Liver (tissue), 8 donors: ENCODE measurements at regions not wholly inside any gene's neighbourhood (a gene's known extent, or its start where the extent isn't known, plus 50 kb on each side); places are given as distances from the start of the nearest gene placed in this dataset.

Experiments
- DNase-seq: peaks from one replicate; pipeline ENCODE4 v3.0.0-alpha.2; 2017; ENCODE audit warnings: low spot score
- H3K27ac ChIP-seq, 2 donors: one replicate each; pipeline ENCODE4 v1.7.0; 2013; ENCODE audit warnings: inconsistent platforms in 2 of 2, low read length in 2 of 2, control low read depth in 1 of 2, low read depth in 1 of 2, mild to moderate bottlenecking in 1 of 2
- H3K27me3 ChIP-seq, 4 donors: one replicate each; pipeline versions ENCODE4 v1.6.1 to v1.7.0; 2013; ENCODE audit warnings: low read length in 3 of 4, inconsistent platforms in 1 of 4, mild to moderate bottlenecking in 1 of 4, moderate library complexity in 1 of 4; ENCODE audit not compliant: control insufficient read depth in 4 of 4, insufficient read depth in 4 of 4
- H3K36me3 ChIP-seq, 4 donors: one replicate each; pipeline versions ENCODE4 v1.6.1 to v1.7.0; 2013; ENCODE audit warnings: low read length in 3 of 4, mild to moderate bottlenecking in 3 of 4, low read depth in 1 of 4, moderate library complexity in 1 of 4; ENCODE audit not compliant: control insufficient read depth in 4 of 4, insufficient read depth in 3 of 4
- H3K4me1 ChIP-seq, 4 donors: one replicate each; pipeline versions ENCODE4 v1.6.1 to v1.7.0; 2013; ENCODE audit warnings: low read length in 3 of 4, mild to moderate bottlenecking in 3 of 4, moderate library complexity in 1 of 4; ENCODE audit not compliant: control insufficient read depth in 4 of 4, insufficient read depth in 4 of 4
- H3K4me3 ChIP-seq, 3 donors: one replicate each; pipeline versions ENCODE4 v1.6.1 to v1.7.0; 2013; ENCODE audit warnings: low read length in 3 of 3, control low read depth in 1 of 3, low read depth in 1 of 3, mild to moderate bottlenecking in 1 of 3
- H3K9ac ChIP-seq, 2 donors: one replicate each; pipeline ENCODE4 v1.7.0; 2013; ENCODE audit warnings: low read length in 2 of 2, mild to moderate bottlenecking in 2 of 2, moderate library complexity in 2 of 2, control low read depth in 1 of 2, low read depth in 1 of 2
- H3K9me3 ChIP-seq, 4 donors: one replicate each; pipeline versions ENCODE4 v1.6.1 to v1.7.0; 2013; ENCODE audit warnings: low read length in 3 of 4; ENCODE audit not compliant: control insufficient read depth in 4 of 4
- EGR1 ChIP-seq, 2 donors: IDR thresholded peaks; 2 replicates each; pipeline ENCODE4 v1.6.1; 2016 to 2018; ENCODE audit warnings: antibody characterized with exemption in 2 of 2, low read depth in 2 of 2
- FOXA1 ChIP-seq: IDR thresholded peaks from 2 replicates; pipeline ENCODE4 v1.6.1; 2016; ENCODE audit warnings: antibody characterized with exemption
- FOXA2 ChIP-seq: IDR thresholded peaks from 2 replicates; pipeline ENCODE4 v1.6.1; 2016; ENCODE audit warnings: antibody characterized with exemption
- GABPA ChIP-seq, 2 donors: IDR thresholded peaks in 1 of 2; conservative IDR thresholded peaks in 1 of 2; 2 replicates each; pipeline ENCODE4 v1.6.1; 2016; ENCODE audit warnings: antibody characterized with exemption in 2 of 2, mild to moderate bottlenecking in 1 of 2, moderate library complexity in 1 of 2
- HNF4A ChIP-seq, 2 donors: conservative IDR thresholded peaks; 2 replicates each; pipeline ENCODE4 v1.6.1; 2016; ENCODE audit warnings: antibody characterized with exemption in 2 of 2, mild to moderate bottlenecking in 2 of 2
- HNF4G ChIP-seq: IDR thresholded peaks from 2 replicates; pipeline ENCODE4 v1.6.1; 2016; ENCODE audit warnings: antibody characterized with exemption
- JUND ChIP-seq, 2 donors: IDR thresholded peaks; 2 replicates each; pipeline ENCODE4 v1.6.1; 2016; ENCODE audit warnings: antibody characterized with exemption in 2 of 2
- NR2F2 ChIP-seq: IDR thresholded peaks from 2 replicates; pipeline ENCODE4 v1.6.1; 2016; ENCODE audit warnings: antibody characterized with exemption
- RAD21 ChIP-seq, 2 donors: IDR thresholded peaks; 2 replicates each; pipeline ENCODE4 v1.6.1; 2016; ENCODE audit warnings: antibody characterized with exemption in 2 of 2, mild to moderate bottlenecking in 2 of 2
- RXRA ChIP-seq, 2 donors: IDR thresholded peaks; 2 replicates each; pipeline ENCODE4 v1.6.1; 2017 to 2018; ENCODE audit warnings: antibody characterized with exemption in 2 of 2, mild to moderate bottlenecking in 1 of 2
- SP1 ChIP-seq: IDR thresholded peaks from 2 replicates; pipeline ENCODE4 v1.6.1; 2018; ENCODE audit warnings: antibody characterized with exemption, mild to moderate bottlenecking
- TAF1 ChIP-seq: conservative IDR thresholded peaks from 2 replicates; pipeline ENCODE4 v1.6.1; 2016; ENCODE audit warnings: antibody characterized with exemption, mild to moderate bottlenecking
- YY1 ChIP-seq: IDR thresholded peaks from 2 replicates; pipeline ENCODE4 v1.6.1; 2016; ENCODE audit warnings: antibody characterized with exemption, mild to moderate bottlenecking
- WGBS: extraction: QIAGEN DNeasy Blood & Tissue Kit; methylation state at CpG from one replicate; pipeline ENCODE4 v1.1.7; 2013; 5-methylcytosine and 5-hydroxymethylcytosine counted together
- TF ChIP-seq, protein P1 (sequence below): IDR thresholded peaks from 2 replicates; pipeline ENCODE4 v1.6.1; 2016; ENCODE audit warnings: antibody characterized with exemption
- TF ChIP-seq, protein P2 (sequence below): IDR thresholded peaks from 2 replicates; pipeline ENCODE4 v1.6.1; 2016; ENCODE audit warnings: antibody characterized with exemption
- TF ChIP-seq, protein P3 (sequence below): IDR thresholded peaks from 2 replicates; pipeline ENCODE4 v1.6.1; 2016; ENCODE audit warnings: antibody characterized with exemption, mild to moderate bottlenecking
- TF ChIP-seq, protein P4 (sequence below): fragments of 150-350 bp; IDR thresholded peaks from 2 replicates; pipeline ENCODE4 v1.5.1; 2017; ENCODE audit warnings: improper control_type of control experiment, low read depth, low read length; ENCODE audit not compliant: missing input control
- donor health status: healthy.
- donor health status: healthy.
- donor health status: healthy.
- donor health status: healthy.
- donor health status: healthy.

DNA sequence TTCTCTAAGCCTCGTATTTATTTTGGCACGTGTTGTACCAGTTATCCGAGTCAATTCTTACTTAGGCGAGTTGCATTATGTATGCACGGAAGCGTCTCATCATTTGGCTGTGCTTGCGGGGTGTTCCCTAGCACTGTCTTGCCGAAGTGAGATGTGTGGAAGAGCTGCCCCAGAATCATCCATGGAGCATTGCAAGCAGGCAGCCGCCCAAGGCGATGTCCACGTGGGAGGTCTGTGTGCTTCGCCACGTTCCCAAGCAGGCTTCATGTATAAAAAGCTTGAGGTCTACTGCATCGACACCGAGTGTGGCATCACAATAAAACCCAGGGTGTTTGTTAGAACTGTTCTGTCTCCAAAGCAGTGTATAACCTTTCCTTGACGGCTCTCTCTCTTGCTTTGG is 849.9 kb downstream of the DCDC2C start:
- Histone ChIP-seq H3K27me3 (no peaks in the 10 kb centered on the region), H3K36me3 (no peaks in the 10 kb centered on the region), H3K4me3 (no peak overlapping the region), H3K9ac (no peak overlapping the region), H3K27ac (no peak overlapping the region), H3K9me3 (no peaks in the 10 kb centered on the region), H3K4me1 (no peaks in the 10 kb centered on the region)
- DNase-seq = no peak
- WGBS = 82% methylated on average over 16 of the region's 16 CpGs
- TF ChIP-seq FOXA1 = no peak
- TF ChIP-seq, protein P1, sequence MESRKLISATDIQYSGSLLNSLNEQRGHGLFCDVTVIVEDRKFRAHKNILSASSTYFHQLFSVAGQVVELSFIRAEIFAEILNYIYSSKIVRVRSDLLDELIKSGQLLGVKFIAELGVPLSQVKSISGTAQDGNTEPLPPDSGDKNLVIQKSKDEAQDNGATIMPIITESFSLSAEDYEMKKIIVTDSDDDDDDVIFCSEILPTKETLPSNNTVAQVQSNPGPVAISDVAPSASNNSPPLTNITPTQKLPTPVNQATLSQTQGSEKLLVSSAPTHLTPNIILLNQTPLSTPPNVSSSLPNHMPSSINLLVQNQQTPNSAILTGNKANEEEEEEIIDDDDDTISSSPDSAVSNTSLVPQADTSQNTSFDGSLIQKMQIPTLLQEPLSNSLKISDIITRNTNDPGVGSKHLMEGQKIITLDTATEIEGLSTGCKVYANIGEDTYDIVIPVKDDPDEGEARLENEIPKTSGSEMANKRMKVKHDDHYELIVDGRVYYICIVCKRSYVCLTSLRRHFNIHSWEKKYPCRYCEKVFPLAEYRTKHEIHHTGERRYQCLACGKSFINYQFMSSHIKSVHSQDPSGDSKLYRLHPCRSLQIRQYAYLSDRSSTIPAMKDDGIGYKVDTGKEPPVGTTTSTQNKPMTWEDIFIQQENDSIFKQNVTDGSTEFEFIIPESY = no peak

DNA sequence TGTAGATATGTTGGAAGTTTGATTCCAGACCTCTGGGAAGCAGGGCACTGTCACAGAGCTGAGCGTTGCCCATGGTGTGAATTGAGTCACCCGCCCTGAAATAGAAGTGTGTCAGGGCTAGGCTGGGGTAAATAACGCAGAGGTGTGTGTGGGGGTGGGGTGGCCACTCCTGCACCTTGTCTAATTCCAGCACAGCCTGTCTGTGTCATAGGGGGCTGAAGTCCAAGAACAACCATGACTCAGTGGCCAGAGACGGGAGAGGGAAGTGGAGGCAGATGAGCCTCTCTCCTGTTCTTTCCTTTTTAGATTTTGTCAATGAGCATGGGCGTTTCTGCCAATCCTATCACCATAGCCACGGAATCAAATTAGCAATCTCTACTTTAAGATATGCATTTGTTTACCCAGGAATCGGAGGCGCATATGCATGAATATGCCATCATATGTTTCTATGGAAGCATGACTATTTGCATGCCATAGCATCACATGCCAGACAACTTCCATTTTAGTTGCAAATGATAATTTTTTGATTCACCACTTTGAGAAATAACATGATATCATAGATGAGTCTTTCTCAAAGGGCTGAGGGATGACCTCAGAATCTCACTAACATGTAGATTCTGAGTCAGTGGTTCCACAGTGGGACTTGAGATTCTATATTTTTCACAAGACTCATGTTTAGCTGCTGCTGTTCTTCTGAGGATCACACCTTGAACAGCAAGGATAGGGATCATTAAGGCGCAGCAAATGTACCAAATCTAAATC is 852.9 kb downstream of the DCDC2C start:
- H3K4me3 ChIP-seq = no peak overlapping the region
- no peaks in the 10 kb centered on the region for H3K36me3 ChIP-seq
- TF ChIP-seq, protein P2, sequence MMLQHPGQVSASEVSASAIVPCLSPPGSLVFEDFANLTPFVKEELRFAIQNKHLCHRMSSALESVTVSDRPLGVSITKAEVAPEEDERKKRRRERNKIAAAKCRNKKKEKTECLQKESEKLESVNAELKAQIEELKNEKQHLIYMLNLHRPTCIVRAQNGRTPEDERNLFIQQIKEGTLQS = no peak
- TF ChIP-seq NR2F2 (no peak), JUND (IDR thresholded peaks at IDR 0.05) (no peak), EGR1 (IDR thresholded peaks at IDR 0.05; ENCODE audit: low read depth in 2 of 2) (no peak), GABPA (IDR thresholded peaks at IDR 0.05 in 1 of 2, conservative IDR thresholded peaks at IDR 0.05 in 1 of 2) (no peak)
- TF ChIP-seq, protein P3, sequence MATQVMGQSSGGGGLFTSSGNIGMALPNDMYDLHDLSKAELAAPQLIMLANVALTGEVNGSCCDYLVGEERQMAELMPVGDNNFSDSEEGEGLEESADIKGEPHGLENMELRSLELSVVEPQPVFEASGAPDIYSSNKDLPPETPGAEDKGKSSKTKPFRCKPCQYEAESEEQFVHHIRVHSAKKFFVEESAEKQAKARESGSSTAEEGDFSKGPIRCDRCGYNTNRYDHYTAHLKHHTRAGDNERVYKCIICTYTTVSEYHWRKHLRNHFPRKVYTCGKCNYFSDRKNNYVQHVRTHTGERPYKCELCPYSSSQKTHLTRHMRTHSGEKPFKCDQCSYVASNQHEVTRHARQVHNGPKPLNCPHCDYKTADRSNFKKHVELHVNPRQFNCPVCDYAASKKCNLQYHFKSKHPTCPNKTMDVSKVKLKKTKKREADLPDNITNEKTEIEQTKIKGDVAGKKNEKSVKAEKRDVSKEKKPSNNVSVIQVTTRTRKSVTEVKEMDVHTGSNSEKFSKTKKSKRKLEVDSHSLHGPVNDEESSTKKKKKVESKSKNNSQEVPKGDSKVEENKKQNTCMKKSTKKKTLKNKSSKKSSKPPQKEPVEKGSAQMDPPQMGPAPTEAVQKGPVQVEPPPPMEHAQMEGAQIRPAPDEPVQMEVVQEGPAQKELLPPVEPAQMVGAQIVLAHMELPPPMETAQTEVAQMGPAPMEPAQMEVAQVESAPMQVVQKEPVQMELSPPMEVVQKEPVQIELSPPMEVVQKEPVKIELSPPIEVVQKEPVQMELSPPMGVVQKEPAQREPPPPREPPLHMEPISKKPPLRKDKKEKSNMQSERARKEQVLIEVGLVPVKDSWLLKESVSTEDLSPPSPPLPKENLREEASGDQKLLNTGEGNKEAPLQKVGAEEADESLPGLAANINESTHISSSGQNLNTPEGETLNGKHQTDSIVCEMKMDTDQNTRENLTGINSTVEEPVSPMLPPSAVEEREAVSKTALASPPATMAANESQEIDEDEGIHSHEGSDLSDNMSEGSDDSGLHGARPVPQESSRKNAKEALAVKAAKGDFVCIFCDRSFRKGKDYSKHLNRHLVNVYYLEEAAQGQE = no peak
- no peaks in the 10 kb centered on the region for H3K27me3 ChIP-seq
- no peak for DNase-seq
- WGBS = 73% methylated on average over 9 of the region's 9 CpGs
- H3K9ac ChIP-seq = no peak overlapping the region
- H3K4me1 ChIP-seq = no peaks in the 10 kb centered on the region
- no peak overlapping the region for H3K27ac ChIP-seq
- H3K9me3 ChIP-seq = no peaks in the 10 kb centered on the region

DNA sequence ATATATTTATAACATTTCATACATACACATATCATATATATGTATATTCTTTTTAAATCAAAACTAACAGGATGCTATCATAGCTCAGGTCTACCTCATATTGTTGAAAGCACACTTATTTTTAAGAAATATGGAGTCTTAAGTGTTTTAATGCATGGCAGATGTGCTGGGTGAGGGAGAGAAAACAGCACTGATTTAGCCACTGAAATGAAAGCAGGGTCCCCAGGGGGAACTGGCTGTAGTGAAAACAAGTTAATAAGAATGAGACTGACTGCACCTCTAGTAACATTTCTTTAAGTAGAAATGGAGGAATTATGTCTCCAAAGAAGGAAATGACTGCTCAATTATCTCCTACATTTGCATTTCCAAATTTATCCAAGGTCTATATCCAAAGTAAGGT is 857.8 kb downstream of the DCDC2C start:
- H3K27me3 ChIP-seq = no peaks in the 10 kb centered on the region
- no peak overlapping the region for H3K9ac ChIP-seq
- no peak overlapping the region for H3K4me3 ChIP-seq
- no peaks in the 10 kb centered on the region for H3K4me1 ChIP-seq
- no peaks in the 10 kb centered on the region for H3K36me3 ChIP-seq
- H3K9me3 ChIP-seq = no peaks in the 10 kb centered on the region
- no peak for DNase-seq
- no peak overlapping the region for H3K27ac ChIP-seq
- TF ChIP-seq HNF4G (no peak), HNF4A (conservative IDR thresholded peaks at IDR 0.05) (no peak), FOXA1 (no peak), SP1 (no peak), EGR1 (IDR thresholded peaks at IDR 0.05; ENCODE audit: low read depth in 2 of 2) (no peak), FOXA2 (no peak), TAF1 (no peak), RAD21 (IDR thresholded peaks at IDR 0.05) (no peak), JUND (IDR thresholded peaks at IDR 0.05) (no peak), NR2F2 (no peak), YY1 (no peak), RXRA (IDR thresholded peaks at IDR 0.05) (no peak), GABPA (IDR thresholded peaks at IDR 0.05 in 1 of 2, conservative IDR thresholded peaks at IDR 0.05 in 1 of 2) (no peak)
- TF ChIP-seq, protein P4, sequence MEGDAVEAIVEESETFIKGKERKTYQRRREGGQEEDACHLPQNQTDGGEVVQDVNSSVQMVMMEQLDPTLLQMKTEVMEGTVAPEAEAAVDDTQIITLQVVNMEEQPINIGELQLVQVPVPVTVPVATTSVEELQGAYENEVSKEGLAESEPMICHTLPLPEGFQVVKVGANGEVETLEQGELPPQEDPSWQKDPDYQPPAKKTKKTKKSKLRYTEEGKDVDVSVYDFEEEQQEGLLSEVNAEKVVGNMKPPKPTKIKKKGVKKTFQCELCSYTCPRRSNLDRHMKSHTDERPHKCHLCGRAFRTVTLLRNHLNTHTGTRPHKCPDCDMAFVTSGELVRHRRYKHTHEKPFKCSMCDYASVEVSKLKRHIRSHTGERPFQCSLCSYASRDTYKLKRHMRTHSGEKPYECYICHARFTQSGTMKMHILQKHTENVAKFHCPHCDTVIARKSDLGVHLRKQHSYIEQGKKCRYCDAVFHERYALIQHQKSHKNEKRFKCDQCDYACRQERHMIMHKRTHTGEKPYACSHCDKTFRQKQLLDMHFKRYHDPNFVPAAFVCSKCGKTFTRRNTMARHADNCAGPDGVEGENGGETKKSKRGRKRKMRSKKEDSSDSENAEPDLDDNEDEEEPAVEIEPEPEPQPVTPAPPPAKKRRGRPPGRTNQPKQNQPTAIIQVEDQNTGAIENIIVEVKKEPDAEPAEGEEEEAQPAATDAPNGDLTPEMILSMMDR = no peak
- TF ChIP-seq, protein P3 = no peak
